HG03521 (cell line): ENCODE measurements at regions not wholly inside any gene's neighbourhood (a gene's known extent, or its start where the extent isn't known, plus 50 kb on each side); places are given as distances from the start of the nearest gene placed in this dataset.

Experiments
- ATAC-seq: cut with Tn5 transposase; IDR thresholded peaks from one replicate; pipeline ENCODE4 v1.9.1; 2021; ENCODE audit warnings: mild to moderate bottlenecking, moderate library complexity; ENCODE audit not compliant: unreplicated experiment

GRCh38 chr4:100970414-100970813 lies 376.9 kb downstream of the PPP3CA start:
- no peak for ATAC-seq

GRCh38 chr4:100969925-100970324 lies 377.4 kb downstream of the PPP3CA start:
- no peak for ATAC-seq

GRCh38 chr4:100968046-100968445 lies 379.3 kb downstream of the PPP3CA start:
- ATAC-seq: no peak

- ATAC-seq: no peak
Measured at GRCh38 chr4:100963627-100964026, 383.7 kb downstream of the PPP3CA start.

GRCh38 chr4:100962698-100963097 lies 384.6 kb downstream of the PPP3CA start:
- no peak for ATAC-seq

GRCh38 chr4:100960232-100960631 lies 387.1 kb downstream of the PPP3CA start:
- no peak for ATAC-seq

GRCh38 chr4:100954046-100954445 lies 393.3 kb downstream of the PPP3CA start:
- no peak for ATAC-seq

- no peak for ATAC-seq
Measured at GRCh38 chr4:100953616-100954015, 393.7 kb downstream of the PPP3CA start.

- no peak for ATAC-seq
Measured at GRCh38 chr4:100952590-100952989, 394.7 kb downstream of the PPP3CA start.

- ATAC-seq: no peak
Measured at GRCh38 chr4:100949350-100949935, 397.9 kb downstream of the PPP3CA start.

GRCh38 chr4:100948911-100949310 lies 398.4 kb downstream of the PPP3CA start:
- ATAC-seq: no peak

- ATAC-seq: no peak
Measured at GRCh38 chr4:100945789-100946188, 401.5 kb downstream of the PPP3CA start.

- ATAC-seq: no peak
Measured at GRCh38 chr4:100938698-100939097, 408.6 kb downstream of the PPP3CA start.

GRCh38 chr4:100936661-100937375 lies 410.5 kb downstream of the PPP3CA start:
- ATAC-seq: no peak

- no peak for ATAC-seq
Measured at GRCh38 chr4:100935090-100935489, 412.2 kb downstream of the PPP3CA start.

GRCh38 chr4:100933628-100934027 lies 413.7 kb downstream of the PPP3CA start:
- no peak for ATAC-seq

- ATAC-seq: no peak
Measured at GRCh38 chr4:100929758-100930157, 411.9 kb upstream of the EMCN start.

- no peak for ATAC-seq
Measured at GRCh38 chr4:100929135-100929534, 411.3 kb upstream of the EMCN start.

GRCh38 chr4:100926039-100926717 lies 408.4 kb upstream of the EMCN start:
- ATAC-seq: no peak

GRCh38 chr4:100913685-100914084 lies 395.9 kb upstream of the EMCN start:
- no peak for ATAC-seq

GRCh38 chr4:100908540-100908939 lies 390.7 kb upstream of the EMCN start:
- ATAC-seq: no peak
